ENCODE measurements at regions not wholly inside any gene's neighbourhood (a gene's known extent, or its start where the extent isn't known, plus 50 kb on each side); places are given as distances from the start of the nearest gene placed in this dataset.

- CTCF ChIA-PET, result no interaction called here
- in situ Hi-C loops (cut with HindIII; ENCODE audit: low pct_unique_long_range_greater_than_20kb, low sequenced_read_pairs), result no loop called here
Measured at GRCh38 chr3:103953796-103954195, 1412.9 kb upstream of the ALCAM start.

GRCh38 chr3:103960819-103961218 is 1405.9 kb upstream of the ALCAM start:
- Histone ChIP-seq H3K27me3 (ENCODE audit: control insufficient read depth, insufficient read depth, low read length) (no peaks in the 10 kb centered on the region), H3K4me1 (ENCODE audit: control insufficient read depth, insufficient read depth, low read length) (no peaks in the 10 kb centered on the region), H3K4me3 (ENCODE audit: low read depth in 2 of 2, low read length in 2 of 2) (no peak overlapping the region), H3K27ac (ENCODE audit: low read length) (no peak overlapping the region), H3K9me3 (ENCODE audit: control insufficient read depth, insufficient read depth, low read depth, low read length) (no peaks in the 10 kb centered on the region), H3K36me3 (ENCODE audit: control insufficient read depth, insufficient read depth, low read length) (no peaks in the 10 kb centered on the region)
- no peak for ATAC-seq
- in situ Hi-C loops (cut with HindIII; ENCODE audit: low pct_unique_long_range_greater_than_20kb, low sequenced_read_pairs) (no loop called here), intact Hi-C loops (cut with micrococcal nuclease; ENCODE audit: unreplicated experiment) (no loop called here)
- TF ChIP-seq POLR2AphosphoS5 (IDR thresholded peaks at IDR 0.05; ENCODE audit: low read depth, low read length) (no peak), REST (IDR thresholded peaks at IDR 0.05; ENCODE audit: insufficient read depth in 1 of 2, low read depth in 2 of 2, low read length in 1 of 2) (no peak), SIN3A (IDR thresholded peaks at IDR 0.05; ENCODE audit: borderline replicate concordance, insufficient read depth, low read depth, low read length) (no peak), TCF7L2 (IDR thresholded peaks at IDR 0.05; ENCODE audit: low read depth, low read length) (no peak)
- BruUV-seq (replicated peaks), result no TSS peak
- CTCF ChIA-PET, result no interaction called here
- POLR2A ChIA-PET, result interaction anchor here (0.6 kb wide), 1 partner anchor 16 kb away, joined by 5 read pairs; no protein-coding TSS in a partner anchor
- no peak for DNase-seq (ENCODE audit: low read depth, low spot score)

More at GRCh38 chr3:103953796-103954195, 1412.9 kb upstream of the ALCAM start:
- POLR2A ChIA-PET, result no interaction called here
- BruUV-seq (replicated peaks), result no TSS peak
- no peaks in the 10 kb centered on the region for H3K4me1 ChIP-seq (ENCODE audit: control insufficient read depth, insufficient read depth, low read length)
- no peak overlapping the region for H3K27ac ChIP-seq (ENCODE audit: low read length)
- ATAC-seq (no peak), DNase-seq (ENCODE audit: low read depth, low spot score) (no peak)
- intact Hi-C loops (cut with micrococcal nuclease; ENCODE audit: unreplicated experiment), result no loop called here
- H3K4me3 ChIP-seq (ENCODE audit: low read depth in 2 of 2, low read length in 2 of 2), result no peak overlapping the region
- H3K36me3 ChIP-seq (ENCODE audit: control insufficient read depth, insufficient read depth, low read length), result no peaks in the 10 kb centered on the region
- H3K27me3 ChIP-seq (ENCODE audit: control insufficient read depth, insufficient read depth, low read length), result no peaks in the 10 kb centered on the region
- H3K9me3 ChIP-seq (ENCODE audit: control insufficient read depth, insufficient read depth, low read depth, low read length), result no peaks in the 10 kb centered on the region
- TF ChIP-seq SIN3A (IDR thresholded peaks at IDR 0.05; ENCODE audit: borderline replicate concordance, insufficient read depth, low read depth, low read length) (no peak), POLR2AphosphoS5 (IDR thresholded peaks at IDR 0.05; ENCODE audit: low read depth, low read length) (no peak), CTCF (IDR thresholded peaks at IDR 0.05) (no peak), TCF7L2 (IDR thresholded peaks at IDR 0.05; ENCODE audit: low read depth, low read length) (no peak), REST (IDR thresholded peaks at IDR 0.05; ENCODE audit: insufficient read depth in 1 of 2, low read depth in 2 of 2, low read length in 1 of 2) (no peak)
